CD14-positive monocyte (primary cell): ENCODE measurements at regions not wholly inside any gene's neighbourhood (a gene's known extent, or its start where the extent isn't known, plus 50 kb on each side); places are given as distances from the start of the nearest gene placed in this dataset.
"Not testable (repeated sequence)": the region's sequence is repeated elsewhere in the genome, so short reads cannot be mapped to it uniquely, and the experiment has no call there.

Experiments
- DNase-seq, 3 donors: peaks; one replicate each; pipeline ENCODE4 v3.0.0-alpha.2; 2011 to 2022
- H2AFZ ChIP-seq: 2 replicates; pipeline ENCODE4 v1.6.0; 2012; ENCODE audit warnings: mild to moderate bottlenecking, low read depth, low read length, inconsistent platforms; ENCODE audit not compliant: insufficient read depth, poor library complexity, severe bottlenecking
- H3K27ac ChIP-seq, 2 donors: 1 replicate in 1 of 2; 2 replicates in 1 of 2; pipeline ENCODE4 v1.5.1; 2012 to 2013; ENCODE audit warnings: low read length in 2 of 2, control low read depth in 1 of 2, inconsistent platforms in 1 of 2, low read depth in 1 of 2, mild to moderate bottlenecking in 1 of 2
- H3K27me3 ChIP-seq, 2 donors: one replicate each; pipeline versions ENCODE4 v1.6.0 to v1.6.1; 2011 to 2013; ENCODE audit warnings: low read length in 2 of 2; ENCODE audit not compliant: control insufficient read depth in 2 of 2, insufficient read depth in 2 of 2
- H3K36me3 ChIP-seq, 2 donors: replicated peaks in 1 of 2; 1 replicate in 1 of 2; 2 replicates in 1 of 2; pipeline versions ENCODE4 v1.5.1 to v1.6.1; 2012 to 2013; ENCODE audit warnings: low read length in 2 of 2, control low read depth in 1 of 2, inconsistent platforms in 1 of 2, mild to moderate bottlenecking in 1 of 2; ENCODE audit not compliant: insufficient read depth in 2 of 2, control insufficient read depth in 1 of 2
- H3K4me1 ChIP-seq, 2 donors: 1 replicate in 1 of 2; 2 replicates in 1 of 2; pipeline versions ENCODE4 v1.5.1 to v1.6.1; 2012 to 2013; ENCODE audit warnings: low read length in 2 of 2, control low read depth in 1 of 2, inconsistent platforms in 1 of 2, mild to moderate bottlenecking in 1 of 2, moderate library complexity in 1 of 2; ENCODE audit not compliant: insufficient read depth in 2 of 2, control insufficient read depth in 1 of 2
- H3K4me2 ChIP-seq: replicated peaks from 2 replicates; pipeline ENCODE3; 2012; ENCODE audit warnings: low read length, moderate library complexity, mild to moderate bottlenecking; ENCODE audit not compliant: poor library complexity, severe bottlenecking; ENCODE audit errors: extremely low read depth
- H3K4me3 ChIP-seq, 3 experiments: fragments of 200-600 bp in 1 of 3; sonication (generic) in 1 of 3; replicated peaks in 1 of 3; 1 replicate in 2 of 3; 2 replicates in 1 of 3; pipeline ENCODE4 v1.5.1; 2011 to 2013; ENCODE audit warnings: low read length in 3 of 3, mild to moderate bottlenecking in 3 of 3, control low read depth in 2 of 3, low read depth in 2 of 3, inconsistent platforms in 1 of 3, moderate library complexity in 1 of 3
- H3K79me2 ChIP-seq: 2 replicates; pipeline ENCODE4 v1.6.0; 2012; ENCODE audit warnings: mild to moderate bottlenecking, control low read depth, inconsistent platforms, low read length, moderate library complexity; ENCODE audit not compliant: insufficient read depth
- H3K9ac ChIP-seq: 2 replicates; pipeline ENCODE4 v1.6.0; 2017; ENCODE audit warnings: low read length, mild to moderate bottlenecking; ENCODE audit not compliant: insufficient read depth, poor library complexity, severe bottlenecking
- H3K9me3 ChIP-seq, 2 donors: replicated peaks in 1 of 2; 1 replicate in 1 of 2; 2 replicates in 1 of 2; pipeline versions ENCODE4 v1.5.1 to v1.6.1; 2012 to 2013; ENCODE audit warnings: low read length in 2 of 2, control low read depth in 1 of 2; ENCODE audit not compliant: control insufficient read depth in 1 of 2, insufficient read depth in 1 of 2
- H4K20me1 ChIP-seq: 2 replicates; pipeline ENCODE4 v1.6.0; 2012; ENCODE audit warnings: mild to moderate bottlenecking, low read length, control low read depth, moderate library complexity; ENCODE audit not compliant: insufficient read depth
- H3K27ac Mint-ChIP-seq, 7 donors: one replicate each; pipeline ENCODE4 v1.8.0; 2020; ENCODE audit warnings: mild to moderate bottlenecking in 7 of 7, mixed read lengths in 7 of 7, moderate library complexity in 6 of 7, inconsistent platforms in 2 of 7
- H3K27me3 Mint-ChIP-seq, 3 donors: one replicate each; pipeline ENCODE4 v1.8.0; 2021 to 2022; ENCODE audit warnings: low read depth in 3 of 3, mild to moderate bottlenecking in 3 of 3, mixed read lengths in 3 of 3, moderate library complexity in 3 of 3, inconsistent platforms in 1 of 3
- H3K36me3 Mint-ChIP-seq, 2 donors: one replicate each; pipeline ENCODE4 v1.8.0; 2020; ENCODE audit warnings: mixed read lengths in 2 of 2, inconsistent platforms in 1 of 2, mild to moderate bottlenecking in 1 of 2
- H3K4me1 Mint-ChIP-seq: one replicate; pipeline ENCODE4 v1.8.0; 2020; ENCODE audit warnings: mild to moderate bottlenecking, mixed read lengths
- H3K4me3 Mint-ChIP-seq, 2 donors: one replicate each; pipeline ENCODE4 v1.8.0; 2020; ENCODE audit warnings: mild to moderate bottlenecking in 2 of 2, mixed read lengths in 2 of 2, moderate library complexity in 1 of 2
- H3K9me3 Mint-ChIP-seq, 7 donors: one replicate each; pipeline ENCODE4 v1.8.0; 2020 to 2022; ENCODE audit warnings: mixed read lengths in 7 of 7, mild to moderate bottlenecking in 6 of 7, moderate library complexity in 6 of 7, inconsistent platforms in 2 of 7
- CTCF ChIP-seq: fragments of 200-600 bp; IDR thresholded peaks from one replicate; pipeline ENCODE4 v1.8.0; 2022; ENCODE audit warnings: antibody characterized with exemption, mild to moderate bottlenecking
- WGBS: methylation state at CpG from one replicate; pipeline ENCODE4 v1.1.5; 2013; ENCODE audit warnings: missing lambda C conversion rate; ENCODE audit not compliant: insufficient coverage; 5-methylcytosine and 5-hydroxymethylcytosine counted together
- intact Hi-C, 2 donors: fragments of 100-400 bp; cut with micrococcal nuclease; formaldehyde crosslinking; loops; one replicate each; pipeline versions ENCODE4 v1.15.0 to v1.15.1; 2023

- Histone ChIP-seq H3K36me3 (no peaks in the 10 kb centered on the region), H3K4me3 (no peak overlapping the region), H2AFZ (no peak overlapping the region), H3K4me1 (peaks cover 0 to 2% of the 10 kb centered on the region in 2 donors), H4K20me1 (no peaks in the 10 kb centered on the region), H3K27me3 (peaks cover 59 to 79% of the 10 kb centered on the region in 2 donors), H3K27ac (no peak overlapping the region), H3K79me2 (no peaks in the 10 kb centered on the region), H3K4me2 (no peak overlapping the region), H3K9me3 (peaks cover 0 to 35% of the 10 kb centered on the region in 2 donors), H3K9ac (no peak overlapping the region)
- H3K4me3 Mint-ChIP-seq: peak overlapping the region in 1 of 2 donors; percentile 84
- intact Hi-C loops: no loop called here
- TF ChIP-seq CTCF: no peak
- no peak overlapping the region for H3K27ac Mint-ChIP-seq
- peaks cover 9% of the 10 kb centered on the region for H3K4me1 Mint-ChIP-seq
- DNase-seq: no peak
- peaks cover 0 to 2% of the 10 kb centered on the region in 2 donors for H3K36me3 Mint-ChIP-seq
- WGBS: 4% methylated on average over 28 of the region's 34 CpGs
- H3K27me3 Mint-ChIP-seq: peaks cover 69 to 87% (median 80%) of the 10 kb centered on the region in 3 donors
- H3K9me3 Mint-ChIP-seq: peaks cover 3 to 36% (median 24%) of the 10 kb centered on the region in 7 donors
These were observed 98.7 kb downstream of the TRIM27 start for GRCh38 chr6:28824793-28825731.

GRCh38 chr6:28825732-28826293 lies 98.0 kb downstream of the TRIM27 start:
- Histone ChIP-seq H4K20me1 (no peaks in the 10 kb centered on the region), H3K27ac (no peak overlapping the region), H3K36me3 (no peaks in the 10 kb centered on the region), H3K9ac (no peak overlapping the region), H3K4me3 (no peak overlapping the region), H3K9me3 (peaks cover 0 to 35% of the 10 kb centered on the region in 2 donors), H3K27me3 (peaks cover 56 to 75% of the 10 kb centered on the region in 2 donors), H3K4me2 (no peak overlapping the region), H2AFZ (no peak overlapping the region), H3K79me2 (no peaks in the 10 kb centered on the region), H3K4me1 (peaks cover 0 to 2% of the 10 kb centered on the region in 2 donors)
- peaks cover 9% of the 10 kb centered on the region for H3K4me1 Mint-ChIP-seq
- no peak overlapping the region for H3K27ac Mint-ChIP-seq
- 10% methylated on average over 15 of the region's 16 CpGs for WGBS
- no peak for TF ChIP-seq CTCF
- intact Hi-C loops: no loop called here
- H3K36me3 Mint-ChIP-seq: peaks cover 0 to 2% of the 10 kb centered on the region in 2 donors
- H3K4me3 Mint-ChIP-seq: peak overlapping the region in 1 of 2 donors; percentile 84
- no peak for DNase-seq
- H3K27me3 Mint-ChIP-seq: peaks cover 70 to 90% (median 82%) of the 10 kb centered on the region in 3 donors
- peaks cover 3 to 36% (median 27%) of the 10 kb centered on the region in 7 donors for H3K9me3 Mint-ChIP-seq

GRCh38 chr6:28831683-28832082 lies 92.1 kb downstream of the TRIM27 start:
- H3K36me3 Mint-ChIP-seq, H3K4me1 ChIP-seq, H3K4me3 Mint-ChIP-seq, H3K36me3 ChIP-seq, H3K9ac ChIP-seq, H3K9me3 ChIP-seq, H3K79me2 ChIP-seq, H2AFZ ChIP-seq, DNase-seq, H3K27ac ChIP-seq, H3K4me3 ChIP-seq, H3K27ac Mint-ChIP-seq, H4K20me1 ChIP-seq, H3K4me2 ChIP-seq, H3K4me1 Mint-ChIP-seq: not testable (repeated sequence)
- H3K27me3 Mint-ChIP-seq: peaks cover 50 to 75% (median 65%) of the 10 kb centered on the region in 3 donors
- no CpG with 5 or more reads among the region's 6 CpGs for WGBS
- H3K27me3 ChIP-seq: peaks cover 38 to 56% of the 10 kb centered on the region in 2 donors
- intact Hi-C loops: loop anchor here (10.0 kb wide), 2 partner anchors 113 to 153 kb away; no protein-coding TSS in a partner anchor
- peaks cover 0 to 18% (median 9%) of the 10 kb centered on the region in 7 donors for H3K9me3 Mint-ChIP-seq
